GM23338 (cell line): ENCODE measurements at regions not wholly inside any gene's neighbourhood (a gene's known extent, or its start where the extent isn't known, plus 50 kb on each side); places are given as distances from the start of the nearest gene placed in this dataset.

ENCODE experiments used
- ATAC-seq: fragments of 200-7000 bp; cut with Tn5 transposase; 3 replicates; pipeline ENCODE4 v1.9.1; 2020
- DNase-seq: peaks from one replicate; pipeline ENCODE4 v3.0.0-alpha.2; 2015; ENCODE audit warnings: low spot score
- H2AFZ ChIP-seq: fragments of 200-600 bp; sonication (generic); 2 replicates; pipeline ENCODE4 v1.8.0; 2016; ENCODE audit warnings: antibody characterized with exemption, mild to moderate bottlenecking, moderate library complexity
- H3F3A ChIP-seq: fragments of 200-600 bp; sonication (generic); replicated peaks from 2 replicates; pipeline ENCODE4 v1.8.0; 2017; ENCODE audit warnings: antibody characterized with exemption, mixed run types, low read depth
- H3K27ac ChIP-seq: fragments of 200-600 bp; sonication (generic); 2 replicates; pipeline ENCODE4 v1.6.1; 2016; ENCODE audit warnings: low read depth
- H3K27me3 ChIP-seq: fragments of 200-600 bp; sonication (generic); 2 replicates; pipeline ENCODE4 v1.8.0; 2016; ENCODE audit warnings: mild to moderate bottlenecking, mixed run types, moderate library complexity; ENCODE audit not compliant: insufficient read depth
- H3K36me3 ChIP-seq: fragments of 200-600 bp; sonication (generic); 2 replicates; pipeline ENCODE4 v1.8.0; 2016; ENCODE audit warnings: mild to moderate bottlenecking; ENCODE audit not compliant: insufficient read depth
- H3K4me1 ChIP-seq: fragments of 200-600 bp; sonication (generic); 2 replicates; pipeline ENCODE4 v1.8.0; 2016; ENCODE audit warnings: mild to moderate bottlenecking, moderate library complexity; ENCODE audit not compliant: insufficient read depth
- H3K4me2 ChIP-seq: fragments of 200-600 bp; sonication (generic); 2 replicates; pipeline ENCODE4 v1.7.1; 2017; ENCODE audit warnings: mixed run types
- H3K4me3 ChIP-seq: fragments of 200-600 bp; sonication (generic); 2 replicates; pipeline ENCODE4 v1.6.1; 2016; ENCODE audit warnings: mixed run types
- H3K79me2 ChIP-seq: fragments of 200-600 bp; sonication (generic); replicated peaks from 2 replicates; pipeline ENCODE4 v1.8.0; 2017; ENCODE audit warnings: mild to moderate bottlenecking; ENCODE audit not compliant: insufficient read depth
- H3K9me2 ChIP-seq: fragments of 200-600 bp; sonication (generic); 2 replicates; pipeline ENCODE4 v1.8.0; 2017; ENCODE audit not compliant: insufficient read depth
- H4K20me1 ChIP-seq: fragments of 200-600 bp; sonication (generic); replicated peaks from 2 replicates; pipeline ENCODE4 v1.8.0; 2017; ENCODE audit warnings: mild to moderate bottlenecking; ENCODE audit not compliant: insufficient read depth
- H3K27ac Mint-ChIP-seq: 2 replicates; pipeline ENCODE4 v1.8.0; 2020; ENCODE audit warnings: inconsistent platforms, mild to moderate bottlenecking, moderate library complexity, mixed read lengths
- H3K27me3 Mint-ChIP-seq: 3 replicates; pipeline ENCODE4 v1.8.0; 2022; ENCODE audit warnings: low read depth, mild to moderate bottlenecking, moderate library complexity, mixed read lengths, inconsistent platforms; ENCODE audit not compliant: insufficient read depth, poor library complexity
- H3K36me3 Mint-ChIP-seq: 3 replicates; pipeline ENCODE4 v1.8.0; 2021; ENCODE audit warnings: low read depth, mild to moderate bottlenecking, inconsistent platforms, moderate library complexity, mixed read lengths
- H3K4me1 Mint-ChIP-seq: 3 replicates; pipeline ENCODE4 v1.8.0; 2020; ENCODE audit warnings: mild to moderate bottlenecking, inconsistent platforms, mixed read lengths
- H3K4me3 Mint-ChIP-seq: 3 replicates; pipeline ENCODE4 v1.8.0; 2021; ENCODE audit warnings: moderate library complexity, mild to moderate bottlenecking, inconsistent platforms, mixed read lengths
- H3K9me3 Mint-ChIP-seq: 3 replicates; pipeline ENCODE4 v1.8.0; 2020; ENCODE audit warnings: moderate library complexity, mild to moderate bottlenecking, inconsistent platforms, mixed read lengths
- CTCF ChIP-seq, 2 experiments: fragments of 200-600 bp in 1 of 2; sonication (generic) in 1 of 2; conservative IDR thresholded peaks; 2 replicates each; pipeline versions ENCODE4 v1.5.1 to v1.6.1; 2016 to 2017; ENCODE audit warnings: antibody characterized with exemption in 2 of 2, low read depth in 2 of 2, mild to moderate bottlenecking in 2 of 2, moderate library complexity in 1 of 2
- ETS1 ChIP-seq: IDR thresholded peaks from 2 replicates; pipeline ENCODE4 v1.6.1; 2016; ENCODE audit warnings: antibody characterized with exemption
- EZH2 ChIP-seq: fragments of 200-600 bp; sonication (generic); IDR thresholded peaks from one replicate; pipeline ENCODE4 v1.8.0; 2017; ENCODE audit warnings: antibody characterized with exemption, mild to moderate bottlenecking, low read depth; ENCODE audit not compliant: unreplicated experiment
- NANOG ChIP-seq: IDR thresholded peaks from 2 replicates; pipeline ENCODE4 v1.6.1; 2016; ENCODE audit warnings: antibody characterized with exemption, borderline replicate concordance
- POLR2AphosphoS5 ChIP-seq: IDR thresholded peaks from 2 replicates; pipeline ENCODE4 v1.6.1; 2016; ENCODE audit warnings: antibody characterized with exemption, low read depth
- REST ChIP-seq: IDR thresholded peaks from one replicate; pipeline ENCODE4 v1.6.1; 2018; ENCODE audit warnings: antibody characterized with exemption; ENCODE audit not compliant: unreplicated experiment
- STAT1 ChIP-seq: IDR thresholded peaks from one replicate; pipeline ENCODE4 v1.6.1; 2016; ENCODE audit warnings: antibody characterized with exemption; ENCODE audit not compliant: unreplicated experiment
- ZNF462 ChIP-seq: fragments of 250-450 bp; sonication (Bioruptor Pico); IDR thresholded peaks from 2 replicates; pipeline ENCODE4 v1.5.0; 2020; ENCODE audit warnings: mild to moderate bottlenecking, moderate library complexity

GRCh38 chr9:29060041-29060440 is 1486.8 kb upstream of the C9orf72 start (continued):
- TF ChIP-seq ZNF462 (CRISPR knock-in tag), result no peak
- TF ChIP-seq POLR2AphosphoS5, result no peak

- no peak overlapping the region for H3K4me3 Mint-ChIP-seq
- no peaks in the 10 kb centered on the region for H3K36me3 ChIP-seq
- no peak overlapping the region for H3K4me2 ChIP-seq
- H3K4me1 ChIP-seq, result peaks cover 5% of the 10 kb centered on the region; the same call in 1 of the 2 replicates
- no peak for DNase-seq
- H3K9me3 Mint-ChIP-seq, result no peaks in the 10 kb centered on the region
- H3K27ac Mint-ChIP-seq, result no peak overlapping the region
- no peaks in the 10 kb centered on the region for H3F3A ChIP-seq
- no peaks in the 10 kb centered on the region for H3K9me2 ChIP-seq
- no peak overlapping the region for H3K4me3 ChIP-seq
- no peaks in the 10 kb centered on the region for H3K27me3 Mint-ChIP-seq
- no peaks in the 10 kb centered on the region for H3K27me3 ChIP-seq
- H3K36me3 Mint-ChIP-seq, result no peaks in the 10 kb centered on the region
- no peak overlapping the region for H2AFZ ChIP-seq
- H4K20me1 ChIP-seq, result no peaks in the 10 kb centered on the region
- ATAC-seq, result no peak
- no peak overlapping the region for H3K27ac ChIP-seq
- no peaks in the 10 kb centered on the region for H3K79me2 ChIP-seq
- H3K4me1 Mint-ChIP-seq, result peaks cover 21% of the 10 kb centered on the region
- no peak for TF ChIP-seq NANOG
- no peak for TF ChIP-seq POLR2AphosphoS5
- TF ChIP-seq STAT1, result no peak
- no peak for TF ChIP-seq CTCF (conservative IDR thresholded peaks at IDR 0.05; ENCODE audit: low read depth in 2 of 2)
- no peak for TF ChIP-seq ETS1
- no peak for TF ChIP-seq REST
- TF ChIP-seq EZH2, result no peak
Observed at GRCh38 chr9:29062446-29062845, 1489.2 kb upstream of the C9orf72 start.
